GM18520 (cell line): ENCODE measurements at regions not wholly inside any gene's neighbourhood (a gene's known extent, or its start where the extent isn't known, plus 50 kb on each side); places are given as distances from the start of the nearest gene placed in this dataset.
"Not testable (repeated sequence)": the region's sequence is repeated elsewhere in the genome, so short reads cannot be mapped to it uniquely, and the experiment has no call there.

ENCODE experiments used
- ATAC-seq: cut with Tn5 transposase; IDR thresholded peaks from one replicate; pipeline ENCODE4 v1.9.1; 2021; ENCODE audit not compliant: unreplicated experiment

DNA sequence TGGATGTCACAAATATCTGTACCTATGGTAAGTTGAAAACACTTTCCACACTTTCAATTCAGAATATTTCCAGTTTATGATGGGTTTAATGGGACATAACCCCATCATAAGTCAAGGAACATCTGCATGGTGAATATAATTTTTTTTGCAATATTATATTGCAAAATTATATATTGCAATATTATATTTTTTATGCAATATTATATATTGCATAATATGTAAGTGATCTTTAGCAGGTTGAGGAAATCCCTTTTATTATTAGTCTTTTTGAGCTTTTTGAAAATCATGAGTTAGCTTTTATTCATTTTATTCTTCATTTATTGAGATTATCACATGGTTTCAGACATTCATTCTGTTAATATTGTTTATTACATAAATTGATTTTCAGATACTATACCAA, 342.2 kb upstream of the GALNT5 start:
- ATAC-seq, result no peak

DNA sequence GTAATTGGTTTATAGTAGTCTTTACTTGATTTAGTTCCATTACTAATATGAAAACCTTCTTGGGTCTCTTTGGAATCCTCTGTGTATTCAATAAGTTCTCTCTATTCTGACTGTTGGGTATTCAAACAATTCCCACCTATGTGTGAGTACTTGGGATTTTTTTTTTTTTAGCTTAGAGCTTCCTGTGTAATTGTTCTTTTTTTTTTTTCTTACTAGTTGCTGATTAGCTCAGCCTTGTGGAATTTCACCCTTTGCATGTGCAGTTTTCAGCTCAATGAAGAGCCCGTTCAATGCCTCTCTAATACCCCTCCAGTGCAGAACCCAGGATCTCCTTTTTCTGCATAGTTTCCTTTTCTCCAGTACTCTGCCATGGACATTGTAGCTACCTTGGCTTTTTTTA, 339.1 kb upstream of the GALNT5 start:
- ATAC-seq, result no peak

DNA sequence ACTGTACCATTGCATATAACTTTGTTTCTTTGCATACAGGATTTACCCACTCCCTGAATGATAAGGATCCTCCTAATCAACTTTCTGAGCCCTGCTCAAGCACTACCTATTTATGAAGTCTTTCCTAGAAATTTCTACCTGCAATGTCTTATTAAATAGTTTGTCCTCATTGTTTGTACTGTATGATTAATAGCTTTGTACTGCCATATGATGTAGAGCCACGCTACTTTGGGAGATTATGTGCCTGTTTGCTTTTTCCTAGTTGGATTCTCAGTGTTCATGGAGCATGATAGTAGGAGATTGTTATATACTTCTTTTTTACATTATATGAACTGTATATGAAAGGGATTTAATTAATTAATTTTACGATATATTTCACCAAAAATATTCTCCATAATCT, 327.1 kb upstream of the GALNT5 start:
- ATAC-seq, result no peak

DNA sequence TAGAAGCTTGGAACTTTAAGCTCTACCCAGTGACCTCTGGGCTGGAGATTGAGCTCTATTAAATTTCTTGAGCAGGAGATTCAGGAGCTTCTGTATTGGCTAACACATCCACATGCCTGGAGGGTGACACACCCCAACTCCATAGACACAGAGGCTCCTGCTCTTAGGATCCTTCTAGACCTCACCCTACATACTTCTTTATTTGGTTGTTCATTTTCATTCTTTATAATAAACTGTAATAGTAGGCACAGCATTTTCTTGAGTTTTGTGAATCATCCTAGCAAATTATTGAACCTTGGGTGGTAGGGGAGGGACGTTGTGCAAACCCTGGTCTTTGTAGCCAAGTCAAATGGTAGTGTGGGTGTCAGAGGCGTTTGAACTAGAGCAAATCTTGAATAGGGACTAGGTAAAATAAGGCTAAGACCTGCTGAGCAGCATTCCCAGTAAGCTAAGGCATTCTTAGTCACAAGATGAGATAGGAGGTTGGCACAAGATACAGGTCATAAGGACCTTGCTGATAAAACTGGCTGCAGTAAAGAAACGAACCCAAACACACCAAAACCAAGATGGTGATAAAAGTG, 323.8 kb upstream of the GALNT5 start:
- ATAC-seq, result no peak

GRCh38 chr2:156935616-156936015, 321.9 kb upstream of the GALNT5 start:
- ATAC-seq, result no peak

GRCh38 chr2:156937430-156937829, 320.1 kb upstream of the GALNT5 start:
- ATAC-seq, result no peak

DNA sequence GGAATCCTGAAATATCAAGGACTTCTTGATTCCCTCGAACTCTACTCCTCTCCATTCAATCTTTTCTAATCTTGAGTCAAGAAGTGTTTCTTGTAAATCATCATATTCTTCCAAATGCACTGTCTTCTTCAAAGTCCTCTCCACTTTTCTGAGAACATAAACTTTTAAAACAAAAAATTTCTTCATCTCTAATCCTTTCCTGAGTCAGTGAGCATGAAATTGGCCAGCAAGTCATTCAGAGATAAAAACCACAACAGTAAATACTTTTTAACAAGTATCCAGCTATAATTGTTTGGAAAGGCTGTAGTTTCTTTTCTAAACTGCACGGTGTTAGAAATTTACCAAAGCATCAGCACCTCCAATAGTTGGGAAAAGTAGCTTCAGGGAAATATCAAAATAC, 312.6 kb upstream of the GALNT5 start:
- ATAC-seq, result no peak

DNA sequence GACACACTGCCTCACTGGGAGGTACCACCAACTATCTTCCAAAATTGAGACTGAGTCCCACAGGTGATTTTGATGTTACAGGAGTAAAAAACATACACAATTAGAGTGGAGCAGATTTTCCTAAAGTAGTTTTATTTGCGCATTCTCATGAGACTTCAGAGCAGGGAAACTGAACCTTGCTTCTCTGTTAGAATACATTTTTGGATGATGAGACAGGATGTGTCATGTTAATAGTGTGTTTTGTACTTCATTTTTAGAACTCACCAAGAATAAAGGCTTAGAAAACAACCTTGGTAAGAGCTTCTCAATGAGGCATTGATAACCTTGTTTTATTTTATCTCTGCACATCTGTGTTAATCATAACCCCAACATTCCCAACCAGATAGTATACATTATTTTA, 310.2 kb upstream of the GALNT5 start:
- ATAC-seq, result no peak

GRCh38 chr2:156955701-156956100, 301.8 kb upstream of the GALNT5 start:
- ATAC-seq, result no peak

- ATAC-seq, result no peak
Observed at GRCh38 chr2:156956161-156956560, 301.3 kb upstream of the GALNT5 start.

- no peak for ATAC-seq
Observed at GRCh38 chr2:156958374-156958773, 299.1 kb upstream of the GALNT5 start.

- ATAC-seq, result no peak
Observed at GRCh38 chr2:156959481-156959880, 298.0 kb upstream of the GALNT5 start.

DNA sequence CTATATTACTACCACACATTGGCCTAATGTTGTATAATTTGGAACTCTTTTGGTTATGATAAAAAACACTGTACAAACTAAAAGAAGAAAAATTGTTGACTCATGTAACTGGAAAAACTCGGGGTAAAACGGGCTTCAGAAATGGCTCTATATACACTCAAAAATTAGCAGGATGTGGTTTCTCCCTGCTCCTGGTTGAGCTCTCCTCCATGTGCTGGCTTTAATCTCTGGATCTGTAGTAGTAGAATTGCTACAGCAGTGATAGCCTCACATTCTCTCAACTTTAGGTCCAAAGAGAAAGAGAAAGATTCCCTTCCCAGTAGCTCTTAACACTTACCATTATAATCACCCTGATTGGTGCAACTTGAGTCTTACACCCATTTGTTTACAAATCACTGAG, 274.9 kb upstream of the GALNT5 start:
- no peak for ATAC-seq

DNA sequence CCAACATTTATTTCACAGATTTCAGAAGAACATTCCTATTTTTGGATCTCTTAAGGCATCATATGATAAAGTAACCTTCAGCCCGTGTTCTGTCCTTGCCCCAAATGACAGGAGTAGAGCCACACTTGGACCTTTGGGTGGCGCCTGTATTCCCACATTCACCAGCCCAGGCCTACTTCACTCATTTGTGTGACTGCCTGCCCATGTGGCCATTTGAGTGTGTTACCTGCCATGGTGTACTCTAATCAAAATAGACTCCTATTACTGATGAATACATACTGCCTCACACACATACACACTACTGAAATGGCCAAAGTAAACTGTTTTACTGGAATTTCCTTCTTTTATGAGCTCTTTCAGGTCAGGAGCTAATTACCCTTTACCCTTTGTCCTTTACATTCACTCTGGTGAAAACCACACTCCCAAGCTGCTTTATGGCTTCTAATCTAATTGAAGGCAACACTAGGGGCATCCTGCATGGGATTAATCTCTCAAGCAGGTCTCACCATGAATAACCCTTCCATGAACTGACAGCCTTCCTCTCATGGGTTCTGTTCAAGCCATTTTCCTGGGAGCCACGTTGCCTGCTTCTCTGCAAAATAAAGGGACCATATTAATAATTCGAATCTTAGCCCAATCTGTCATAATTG, 271.0 kb upstream of the GALNT5 start:
- no peak for ATAC-seq

DNA sequence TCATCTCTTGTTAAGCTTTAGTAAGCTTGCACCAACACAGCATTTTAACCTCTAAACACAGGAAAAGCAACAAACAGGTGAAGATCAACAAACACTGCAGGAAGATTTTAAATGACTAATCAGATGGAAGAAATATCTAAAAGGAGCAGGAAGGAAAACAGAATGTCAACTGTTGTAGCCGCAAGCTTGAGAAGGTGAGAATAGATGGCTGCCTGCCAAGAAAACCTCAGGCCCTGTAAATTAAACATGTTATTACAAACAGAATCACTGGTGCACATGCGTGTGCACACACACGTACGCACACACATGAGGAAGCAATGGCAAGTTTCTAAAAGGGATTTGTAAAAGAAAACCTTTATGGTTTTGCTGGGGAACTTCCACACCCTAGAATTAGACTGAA, 257.8 kb upstream of the GALNT5 start:
- ATAC-seq, result no peak

GRCh38 chr2:157004789-157005188, 252.7 kb upstream of the GALNT5 start:
- no peak for ATAC-seq

GRCh38 chr2:157015015-157015575, 242.4 kb upstream of the GALNT5 start:
- no peak for ATAC-seq

- ATAC-seq, result not testable (repeated sequence)
Observed at GRCh38 chr2:157023264-157023663, 234.2 kb upstream of the GALNT5 start.

DNA sequence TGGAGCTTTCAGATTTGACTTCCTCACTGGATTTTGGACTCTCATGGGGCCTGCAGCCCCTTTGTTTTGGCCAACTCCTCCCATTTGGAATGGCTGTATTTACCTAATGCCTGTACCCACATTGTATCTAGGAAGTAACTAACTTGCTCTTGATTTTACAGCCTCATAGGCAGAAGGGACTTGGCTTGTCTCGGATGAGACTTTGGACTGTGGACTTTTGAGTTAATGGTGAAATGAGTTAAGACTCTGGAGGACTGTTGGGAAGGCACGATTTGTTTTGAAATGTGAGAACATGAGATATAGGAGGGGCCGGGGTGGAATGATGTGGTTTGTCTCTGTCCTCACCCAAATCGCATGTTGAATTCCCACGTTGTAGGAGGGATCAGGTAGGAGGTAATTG, 233.4 kb upstream of the GALNT5 start:
- no peak for ATAC-seq

GRCh38 chr2:157032017-157032416, 225.5 kb upstream of the GALNT5 start:
- ATAC-seq, result no peak

- ATAC-seq, result no peak
Observed at GRCh38 chr2:157036726-157037125, 220.8 kb upstream of the GALNT5 start.

- no peak for ATAC-seq
Observed at GRCh38 chr2:157043786-157044185, 213.7 kb upstream of the GALNT5 start.

GRCh38 chr2:157046396-157046795, 211.1 kb upstream of the GALNT5 start:
- no peak for ATAC-seq
